HG02938 (cell line): ENCODE measurements at regions not wholly inside any gene's neighbourhood (a gene's known extent, or its start where the extent isn't known, plus 50 kb on each side); places are given as distances from the start of the nearest gene placed in this dataset.
A peak's percentile ranks its signal among the peaks of the same experiment; 100 is the strongest.

ENCODE experiments used
- ATAC-seq: cut with Tn5 transposase; IDR thresholded peaks from one replicate; pipeline ENCODE4 v1.9.1; 2021; ENCODE audit warnings: mild to moderate bottlenecking, moderate library complexity; ENCODE audit not compliant: unreplicated experiment

- no peak for ATAC-seq
Measured at GRCh38 chr2:6749962-6750361, 115.7 kb downstream of the CMPK2 start.

DNA sequence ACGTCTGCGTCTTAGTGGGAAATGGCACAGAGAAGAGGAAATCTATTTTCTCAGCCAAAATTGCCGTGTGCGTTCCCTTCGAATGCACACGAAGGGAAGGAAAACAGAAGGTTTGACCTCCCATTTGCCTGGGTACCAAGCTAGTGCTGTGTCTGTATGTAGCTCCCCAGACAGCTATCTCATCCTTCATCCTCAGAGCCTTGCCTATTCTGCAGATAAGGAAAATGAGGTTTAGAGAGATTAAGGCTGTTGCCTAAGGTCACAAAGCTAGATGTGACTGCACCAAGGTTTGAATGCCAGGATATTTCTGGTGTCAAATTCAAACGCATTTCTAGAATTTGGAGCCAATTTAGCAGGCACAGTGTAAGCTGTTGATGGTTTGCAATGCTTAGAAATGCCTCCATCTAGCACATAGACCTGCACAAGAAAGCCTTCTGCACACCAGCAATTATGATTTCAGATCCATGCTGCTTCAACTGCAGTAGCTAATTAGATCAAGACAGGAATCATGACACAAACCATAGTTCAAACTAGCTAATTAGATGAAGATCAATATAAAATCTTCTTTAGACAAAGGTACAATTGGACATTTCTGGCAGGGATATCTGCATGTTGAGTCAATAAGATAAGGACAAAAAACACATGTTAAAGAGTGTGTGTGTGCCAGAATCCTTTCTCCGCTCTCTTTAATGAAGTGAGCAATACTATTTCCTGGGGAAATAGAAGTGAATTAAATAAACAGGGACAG lies 115.1 kb downstream of the CMPK2 start:
- no peak for ATAC-seq

DNA sequence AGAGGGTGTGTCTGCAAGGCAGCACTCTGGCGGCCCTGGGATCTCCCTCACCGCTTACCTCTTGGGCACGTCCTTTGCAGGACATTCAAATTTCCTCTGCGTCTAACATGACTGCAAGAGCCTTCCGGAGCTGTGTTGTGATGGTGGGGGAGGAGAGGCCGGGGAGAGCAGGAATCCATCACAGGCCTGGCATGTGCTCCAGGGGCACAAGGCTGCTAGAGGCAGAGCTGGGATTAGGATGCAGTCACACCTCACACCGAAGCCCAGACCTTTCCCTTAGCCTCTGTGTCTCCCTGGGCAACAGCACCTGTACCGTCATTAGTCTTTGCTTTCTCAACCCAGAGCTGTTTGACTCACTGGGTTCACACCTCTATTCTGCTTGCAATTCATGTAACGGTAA lies 111.3 kb downstream of the CMPK2 start:
- no peak for ATAC-seq

- ATAC-seq = no peak
Measured at GRCh38 chr2:6755456-6755855, 110.3 kb downstream of the CMPK2 start.

- ATAC-seq = no peak
Measured at GRCh38 chr2:6757215-6757614, 108.5 kb downstream of the CMPK2 start.

DNA sequence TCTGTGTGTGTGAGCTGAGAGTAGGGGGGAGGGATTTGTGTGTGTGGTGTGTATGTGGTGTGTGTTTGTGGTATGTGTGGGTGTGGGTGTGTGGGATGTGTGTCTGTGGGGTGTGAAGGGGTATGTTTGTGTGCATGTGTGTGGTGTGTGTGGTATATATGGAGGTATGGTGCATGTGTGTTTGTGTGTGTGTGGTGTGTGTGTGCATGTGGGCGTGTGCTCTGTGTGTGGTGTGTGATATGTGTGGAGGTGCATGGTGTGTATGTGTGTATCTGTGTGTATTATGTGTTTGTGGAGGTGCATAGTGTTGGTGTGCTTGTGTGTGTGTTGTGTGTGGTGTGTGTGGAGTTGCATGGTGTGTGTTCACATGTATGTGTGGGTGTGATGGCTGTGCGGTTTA lies 106.0 kb downstream of the CMPK2 start:
- no peak for ATAC-seq

- no peak for ATAC-seq
Measured at GRCh38 chr2:6760132-6760531, 105.6 kb downstream of the CMPK2 start.

DNA sequence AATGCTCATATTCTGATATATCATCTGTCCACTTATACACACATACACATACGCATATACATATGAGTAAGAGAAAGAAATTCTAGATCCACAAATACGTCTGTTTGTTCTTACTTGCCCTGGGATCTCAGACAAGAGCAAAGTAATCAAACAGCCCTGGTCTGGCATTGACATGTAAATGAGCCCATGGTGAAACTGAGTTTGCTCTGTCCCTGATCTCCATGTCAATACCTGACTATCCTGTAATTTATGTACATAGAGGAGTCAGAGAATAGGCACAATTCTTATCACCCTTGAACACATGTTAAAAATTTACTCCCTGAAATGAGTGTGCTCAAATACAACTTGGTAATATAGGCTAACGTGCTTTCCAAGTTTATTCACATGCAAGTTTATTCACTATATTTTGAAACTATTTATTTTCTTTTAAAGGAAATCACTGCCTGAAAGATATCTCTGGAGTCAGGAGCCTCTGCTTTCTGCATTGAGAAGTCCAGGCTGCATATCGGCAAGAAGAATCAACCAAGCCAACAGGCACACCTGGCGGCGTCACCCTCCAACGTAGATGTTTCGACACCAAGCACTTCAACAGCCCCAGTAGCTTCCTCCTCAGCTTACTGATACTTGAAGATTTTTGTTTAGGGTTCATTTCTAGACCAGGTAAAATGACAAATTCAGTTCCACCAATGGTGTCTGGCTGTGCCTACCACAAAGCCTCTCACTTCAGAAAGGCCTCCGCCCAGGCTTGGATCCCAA lies 100.6 kb downstream of the CMPK2 start:
- no peak for ATAC-seq

- ATAC-seq = no peak
Measured at GRCh38 chr2:6769346-6769745, 96.4 kb downstream of the CMPK2 start.

GRCh38 chr2:6770006-6770405 lies 95.7 kb downstream of the CMPK2 start:
- ATAC-seq = no peak

DNA sequence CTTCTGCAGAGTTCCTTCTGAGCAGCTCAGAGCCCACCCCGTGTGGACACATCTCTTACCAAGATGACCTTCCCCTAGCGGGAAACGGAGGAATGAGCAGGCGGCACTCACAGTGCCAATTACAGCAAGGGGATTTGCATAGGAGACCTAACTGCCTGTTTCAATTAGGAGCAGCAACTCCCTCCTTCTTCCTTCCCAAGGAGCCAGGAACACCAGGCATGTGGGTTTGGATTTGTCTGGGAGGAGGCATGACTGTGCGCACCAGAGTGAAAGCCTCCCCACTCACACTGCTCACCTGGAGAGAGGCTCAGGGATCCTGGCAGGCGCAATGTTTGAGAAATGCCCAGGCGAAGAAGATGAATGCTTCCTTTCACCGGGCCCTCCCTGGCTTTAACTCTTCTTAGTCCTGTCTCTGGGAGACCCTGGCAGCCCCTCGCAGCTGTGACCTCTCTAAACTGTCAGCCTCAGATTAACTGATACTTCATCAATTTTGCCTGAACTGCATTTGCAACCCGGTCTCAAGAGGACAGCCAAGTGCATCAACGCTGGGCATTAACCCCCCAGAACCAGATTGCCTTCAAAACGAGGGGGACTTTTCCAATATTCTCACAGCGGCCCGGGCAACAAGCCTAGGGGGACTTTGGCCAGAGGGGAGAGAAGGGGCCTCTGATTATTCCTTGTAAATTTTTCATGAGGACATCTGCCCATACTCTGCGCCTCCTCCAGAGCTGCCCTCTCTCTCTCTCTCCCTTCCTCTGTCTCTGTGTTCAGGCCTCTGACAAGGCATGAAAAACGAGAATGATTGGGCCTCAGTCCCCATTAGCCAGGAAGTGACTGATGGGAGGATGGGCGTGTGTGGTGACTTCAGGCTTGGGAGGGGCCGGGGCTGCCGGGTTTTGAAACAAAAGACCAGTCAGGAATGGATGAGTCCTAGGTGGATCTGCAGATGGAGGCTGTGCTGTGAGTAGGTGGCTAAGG lies 93.8 kb downstream of the CMPK2 start:
- ATAC-seq = no peak

DNA sequence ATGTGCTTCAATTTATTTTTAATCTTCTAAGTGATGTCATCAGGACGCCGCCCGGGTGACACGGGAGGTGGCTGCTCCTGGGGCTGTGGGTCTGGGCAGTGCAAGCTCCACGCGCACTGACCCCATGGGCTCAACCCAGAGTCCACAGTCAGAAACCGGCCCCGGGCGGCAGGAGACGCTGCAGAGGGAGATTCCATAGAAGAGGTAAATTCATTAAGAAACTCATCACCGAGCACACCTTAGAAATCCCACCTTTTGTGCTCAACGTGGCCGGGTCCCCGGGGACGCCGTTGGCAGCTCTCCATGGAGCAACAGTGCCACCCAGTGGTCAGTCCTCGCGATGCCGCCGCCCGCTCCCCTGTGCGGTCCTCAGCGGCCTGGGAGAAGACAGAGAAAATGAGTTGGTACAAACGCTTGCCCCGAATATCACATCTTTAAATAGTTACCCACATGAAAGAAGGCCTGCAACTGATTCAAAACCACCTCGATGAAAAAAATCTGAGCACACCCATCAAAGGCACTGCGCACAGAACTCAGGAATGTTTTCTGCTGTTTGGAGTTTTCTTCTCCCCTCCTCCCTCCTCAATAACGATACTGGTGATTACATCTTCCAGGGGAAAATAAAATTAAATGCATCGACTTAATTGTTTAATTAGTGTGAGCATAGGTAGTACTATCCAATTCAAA lies 92.6 kb downstream of the CMPK2 start:
- ATAC-seq = peak; percentile 90

GRCh38 chr2:6773694-6774044 lies 92.0 kb downstream of the CMPK2 start:
- no peak for ATAC-seq

DNA sequence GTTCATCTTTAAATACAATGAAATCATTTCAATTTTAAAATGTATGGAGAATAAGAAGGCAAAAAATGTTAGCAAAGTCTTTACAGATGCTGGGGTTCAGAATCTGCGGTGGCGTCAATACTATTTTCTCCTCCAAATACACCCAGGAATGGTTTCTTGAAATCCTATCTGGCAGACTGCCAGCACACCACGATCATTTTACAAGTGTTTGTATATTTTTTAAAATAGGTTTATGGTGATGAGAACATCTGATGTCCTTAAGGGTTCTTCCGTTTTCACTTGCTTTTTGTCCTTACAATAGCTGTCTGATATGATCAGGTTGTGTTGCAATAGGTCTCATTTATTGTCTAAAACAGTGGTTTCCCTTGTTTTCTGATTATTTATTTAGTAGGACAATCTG lies 89.6 kb downstream of the CMPK2 start:
- ATAC-seq = no peak

- ATAC-seq = no peak
Measured at GRCh38 chr2:6777626-6778025, 88.1 kb downstream of the CMPK2 start.

DNA sequence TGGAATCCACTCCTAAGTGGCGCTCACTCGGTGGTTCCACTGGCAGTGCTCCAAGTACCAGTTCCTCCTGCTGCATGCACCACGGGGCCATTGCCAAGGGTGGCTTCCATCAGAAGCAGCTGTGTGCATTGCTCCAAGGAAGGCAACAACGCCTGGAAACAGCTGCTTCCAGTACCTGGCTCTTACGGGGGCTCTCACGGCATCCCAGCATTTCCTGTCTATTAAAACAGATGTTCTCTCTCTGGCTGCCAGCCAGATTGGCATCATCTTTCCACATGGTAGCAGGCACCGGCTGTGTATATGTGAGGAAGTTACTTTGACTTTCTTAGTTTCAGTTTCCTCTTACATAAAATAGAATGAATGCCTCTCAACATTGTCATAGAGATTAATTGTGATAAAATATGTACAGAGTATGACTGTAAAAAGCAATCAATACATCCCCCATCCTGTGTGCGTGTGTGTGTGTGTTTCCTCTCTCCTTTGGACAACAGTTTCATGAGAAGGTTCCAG lies 84.9 kb downstream of the CMPK2 start:
- ATAC-seq = peak; percentile 60

DNA sequence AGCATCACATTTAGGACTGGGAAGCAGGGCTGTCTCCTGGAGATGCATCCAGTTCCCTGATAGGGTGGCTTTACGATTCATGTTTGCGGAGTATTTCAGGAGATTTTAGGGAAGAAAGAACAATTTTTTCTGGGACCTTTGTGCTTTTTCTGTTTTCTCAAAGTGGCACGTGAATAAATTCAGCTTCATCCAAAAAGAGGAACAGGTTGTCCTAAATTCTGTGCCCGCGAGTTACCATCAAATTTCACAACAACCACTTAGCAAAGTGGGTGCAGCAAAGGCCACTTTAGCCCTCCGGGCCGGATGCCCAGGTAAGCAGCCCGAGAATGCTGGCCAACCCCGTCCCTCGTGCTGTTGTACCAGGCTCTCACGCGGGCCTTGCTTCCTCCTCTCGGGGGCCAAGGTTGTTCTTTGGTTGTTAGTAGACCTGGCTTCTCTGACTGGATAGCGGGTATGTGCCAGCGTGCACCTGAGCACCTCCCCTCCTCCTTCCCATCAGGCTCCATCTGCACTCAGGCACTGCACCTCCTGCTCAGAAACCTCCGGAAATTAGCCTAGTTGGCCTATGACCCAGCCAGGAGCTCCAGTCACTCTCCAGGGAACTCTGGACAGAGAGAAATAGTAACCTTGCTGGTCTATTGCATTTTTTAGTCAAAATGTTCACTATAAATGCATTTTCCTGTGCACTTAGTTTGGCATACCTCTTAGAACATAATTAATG lies 83.0 kb downstream of the CMPK2 start:
- ATAC-seq = no peak

GRCh38 chr2:6783238-6783614 lies 82.5 kb downstream of the CMPK2 start:
- no peak for ATAC-seq

GRCh38 chr2:6784291-6784690 lies 81.4 kb downstream of the CMPK2 start:
- ATAC-seq = no peak

DNA sequence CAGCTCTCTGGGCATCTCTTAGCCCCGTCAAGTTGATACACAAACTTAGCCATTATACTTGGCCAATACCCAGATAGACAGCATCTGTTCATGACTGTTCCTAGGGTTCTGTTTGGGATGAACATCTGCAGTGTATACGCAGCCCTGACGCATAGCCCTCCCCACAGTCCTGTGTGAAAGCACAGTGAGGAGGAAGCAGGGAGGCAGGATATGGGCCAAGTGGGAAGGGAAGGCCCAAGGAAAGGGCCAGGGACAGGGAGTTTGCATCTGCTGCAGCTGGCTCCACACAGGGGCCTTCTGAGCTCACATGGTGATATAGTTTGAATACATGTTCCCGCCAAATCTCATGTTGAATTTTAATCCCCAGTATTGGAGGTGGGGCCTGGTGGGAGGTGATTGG lies 80.2 kb downstream of the CMPK2 start:
- no peak for ATAC-seq
